ENCODE measurements at regions not wholly inside any gene's neighbourhood (a gene's known extent, or its start where the extent isn't known, plus 50 kb on each side); places are given as distances from the start of the nearest gene placed in this dataset.
"Not testable (repeated sequence)": the region's sequence is repeated elsewhere in the genome, so short reads cannot be mapped to it uniquely, and the experiment has no call there.

GRCh38 chr4:28075401-28075956, 1214.8 kb downstream of the STIM2 start:
- Histone ChIP-seq H3K9me2 (ENCODE audit: insufficient read depth) (no peaks in the 10 kb centered on the region), H3K79me2 (replicated peaks; ENCODE audit: insufficient read depth) (no peaks in the 10 kb centered on the region), H2AFZ (no peak overlapping the region), H3K27me3 (ENCODE audit: insufficient read depth) (no peaks in the 10 kb centered on the region), H3F3A (replicated peaks; ENCODE audit: low read depth) (no peaks in the 10 kb centered on the region), H3K4me3 (no peak overlapping the region), H3K4me2 (no peak overlapping the region), H4K20me1 (replicated peaks; ENCODE audit: insufficient read depth) (no peaks in the 10 kb centered on the region), H3K4me1 (ENCODE audit: insufficient read depth) (no peaks in the 10 kb centered on the region), H3K36me3 (ENCODE audit: insufficient read depth) (no peaks in the 10 kb centered on the region), H3K27ac (ENCODE audit: low read depth) (no peak overlapping the region)
- Mint-ChIP-seq H3K27me3 (ENCODE audit: insufficient read depth, low read depth, poor library complexity) (peaks cover 2% of the 10 kb centered on the region), H3K27ac (no peak overlapping the region), H3K36me3 (ENCODE audit: low read depth) (peaks cover 21% of the 10 kb centered on the region; the same call in 2 of the 3 replicates), H3K9me3 (peaks cover 20% of the 10 kb centered on the region; the same call in 2 of the 3 replicates), H3K4me3 (no peak overlapping the region), H3K4me1 (no peaks in the 10 kb centered on the region)
- ATAC-seq = no peak
- DNase-seq (ENCODE audit: low spot score) = no peak
- TF ChIP-seq CREB1 (CRISPR knock-in tag; IDR thresholded peaks at IDR 0.05; ENCODE audit: low read depth) (no peak), NANOG (IDR thresholded peaks at IDR 0.05; ENCODE audit: borderline replicate concordance) (no peak), ZNF331 (CRISPR knock-in tag; IDR thresholded peaks at IDR 0.05; ENCODE audit: low read depth) (no peak), EZH2phosphoT487 (IDR thresholded peaks at IDR 0.05; ENCODE audit: unreplicated experiment) (no peak), REST (IDR thresholded peaks at IDR 0.05; ENCODE audit: unreplicated experiment) (no peak), STAT1 (IDR thresholded peaks at IDR 0.05; ENCODE audit: unreplicated experiment) (no peak), CTCF (conservative IDR thresholded peaks at IDR 0.05; ENCODE audit: low read depth in 2 of 2) (no peak)

GRCh38 chr4:28077203-28077602, 1216.6 kb downstream of the STIM2 start:
- not testable (repeated sequence) for DNase-seq (ENCODE audit: low spot score); H3K79me2 ChIP-seq (replicated peaks; ENCODE audit: insufficient read depth); H3K27ac Mint-ChIP-seq

More at GRCh38 chr4:28077203-28077602, 1216.6 kb downstream of the STIM2 start:
- not testable (repeated sequence) for ATAC-seq; H3K4me1 Mint-ChIP-seq; H2AFZ ChIP-seq; H3K4me3 ChIP-seq; H3K9me2 ChIP-seq (ENCODE audit: insufficient read depth); H3K4me3 Mint-ChIP-seq; H3K4me1 ChIP-seq (ENCODE audit: insufficient read depth); H3F3A ChIP-seq (replicated peaks; ENCODE audit: low read depth); H4K20me1 ChIP-seq (replicated peaks; ENCODE audit: insufficient read depth); H3K4me2 ChIP-seq; H3K27ac ChIP-seq (ENCODE audit: low read depth); H3K27me3 ChIP-seq (ENCODE audit: insufficient read depth); H3K27me3 Mint-ChIP-seq (ENCODE audit: insufficient read depth, low read depth, poor library complexity); H3K36me3 ChIP-seq (ENCODE audit: insufficient read depth)
- H3K36me3 Mint-ChIP-seq (ENCODE audit: low read depth) = peaks cover 28% of the 10 kb centered on the region; the same call in 2 of the 3 replicates
- peaks cover 36% of the 10 kb centered on the region for H3K9me3 Mint-ChIP-seq
